ENCODE measurements at regions not wholly inside any gene's neighbourhood (a gene's known extent, or its start where the extent isn't known, plus 50 kb on each side); places are given as distances from the start of the nearest gene placed in this dataset.

GRCh38 chr18:78892177-78892576 lies 87.4 kb upstream of the SALL3 start:
- 86 to 92% (median 89%) methylated on average over 13 of the region's 13 CpGs for WGBS, 5 donors
- H3K27me3 ChIP-seq (replicated peaks in 1 of 7) = no peaks in the 10 kb centered on the region
- no peaks in the 10 kb centered on the region for H3K4me1 ChIP-seq
- no peaks in the 10 kb centered on the region for H3K36me3 ChIP-seq
- intact Hi-C loops (cut with DNase I; ENCODE audit: low total_unique reads) = no loop called here
- no peak overlapping the region for H3K27ac ChIP-seq
- no peak for DNase-seq
- H3K4me3 ChIP-seq = no peak overlapping the region
- peaks cover 10 to 47% (median 37%) of the 10 kb centered on the region in 8 donors for H3K9me3 ChIP-seq
- TF ChIP-seq POLR2A (IDR thresholded peaks at IDR 0.05) (no peak), CTCF (IDR thresholded peaks at IDR 0.05 in 8 of 11, conservative IDR thresholded peaks at IDR 0.05 in 3 of 11) (no peak), POLR2AphosphoS5 (IDR thresholded peaks at IDR 0.05) (no peak)

GRCh38 chr18:78892721-78893120 lies 86.9 kb upstream of the SALL3 start:
- H3K27ac ChIP-seq = no peak overlapping the region
- H3K9me3 ChIP-seq = peaks cover 10 to 42% (median 32%) of the 10 kb centered on the region in 8 donors
- no peaks in the 10 kb centered on the region for H3K4me1 ChIP-seq
- TF ChIP-seq CTCF (IDR thresholded peaks at IDR 0.05 in 8 of 11, conservative IDR thresholded peaks at IDR 0.05 in 3 of 11) (no peak), POLR2A (IDR thresholded peaks at IDR 0.05) (no peak), POLR2AphosphoS5 (IDR thresholded peaks at IDR 0.05) (no peak)
- no peak for DNase-seq
- intact Hi-C loops (cut with DNase I; ENCODE audit: low total_unique reads) = no loop called here
- no peak overlapping the region for H3K4me3 ChIP-seq
- WGBS, 5 donors = 80 to 89% (median 85%) methylated on average over 5 of the region's 5 CpGs
- H3K27me3 ChIP-seq (replicated peaks in 1 of 7) = no peaks in the 10 kb centered on the region
- H3K36me3 ChIP-seq = no peaks in the 10 kb centered on the region

- no peak for DNase-seq
- H3K4me1 ChIP-seq = no peaks in the 10 kb centered on the region
- WGBS, 5 donors = 86 to 94% (median 89%) methylated on average over 27 of the region's 27 CpGs
- peaks cover 10 to 35% (median 25%) of the 10 kb centered on the region in 8 donors for H3K9me3 ChIP-seq
- no peaks in the 10 kb centered on the region for H3K27me3 ChIP-seq (replicated peaks in 1 of 7)
- H3K27ac ChIP-seq = no peak overlapping the region
- TF ChIP-seq CTCF (IDR thresholded peaks at IDR 0.05 in 8 of 11, conservative IDR thresholded peaks at IDR 0.05 in 3 of 11) = no peak
- TF ChIP-seq POLR2AphosphoS5 (IDR thresholded peaks at IDR 0.05) = no peak
- no peak for TF ChIP-seq POLR2A (IDR thresholded peaks at IDR 0.05)
- H3K36me3 ChIP-seq = no peaks in the 10 kb centered on the region
- H3K4me3 ChIP-seq = no peak overlapping the region
- intact Hi-C loops (cut with DNase I; ENCODE audit: low total_unique reads) = no loop called here
These were observed 86.2 kb upstream of the SALL3 start for GRCh38 chr18:78893281-78894032.

- no peak for TF ChIP-seq POLR2AphosphoS5 (IDR thresholded peaks at IDR 0.05)
- no peak for TF ChIP-seq POLR2A (IDR thresholded peaks at IDR 0.05)
- no peak for TF ChIP-seq CTCF (IDR thresholded peaks at IDR 0.05 in 8 of 11, conservative IDR thresholded peaks at IDR 0.05 in 3 of 11)
- Histone ChIP-seq H3K36me3 (no peaks in the 10 kb centered on the region), H3K4me1 (no peaks in the 10 kb centered on the region), H3K27ac (no peak overlapping the region), H3K27me3 (replicated peaks in 1 of 7) (no peaks in the 10 kb centered on the region), H3K4me3 (no peak overlapping the region), H3K9me3 (peaks cover 4 to 30% (median 19%) of the 10 kb centered on the region in 8 donors)
- intact Hi-C loops (cut with DNase I; ENCODE audit: low total_unique reads) = no loop called here
- DNase-seq = peak; percentile 52
- WGBS, 5 donors = 72 to 83% (median 81%) methylated on average over 9 of the region's 9 CpGs
These were observed 85.6 kb upstream of the SALL3 start for GRCh38 chr18:78894033-78894305.

All from spleen (tissue), 11 donors.